ENCODE measurements at regions not wholly inside any gene's neighbourhood (a gene's known extent, or its start where the extent isn't known, plus 50 kb on each side); places are given as distances from the start of the nearest gene placed in this dataset.

DNA sequence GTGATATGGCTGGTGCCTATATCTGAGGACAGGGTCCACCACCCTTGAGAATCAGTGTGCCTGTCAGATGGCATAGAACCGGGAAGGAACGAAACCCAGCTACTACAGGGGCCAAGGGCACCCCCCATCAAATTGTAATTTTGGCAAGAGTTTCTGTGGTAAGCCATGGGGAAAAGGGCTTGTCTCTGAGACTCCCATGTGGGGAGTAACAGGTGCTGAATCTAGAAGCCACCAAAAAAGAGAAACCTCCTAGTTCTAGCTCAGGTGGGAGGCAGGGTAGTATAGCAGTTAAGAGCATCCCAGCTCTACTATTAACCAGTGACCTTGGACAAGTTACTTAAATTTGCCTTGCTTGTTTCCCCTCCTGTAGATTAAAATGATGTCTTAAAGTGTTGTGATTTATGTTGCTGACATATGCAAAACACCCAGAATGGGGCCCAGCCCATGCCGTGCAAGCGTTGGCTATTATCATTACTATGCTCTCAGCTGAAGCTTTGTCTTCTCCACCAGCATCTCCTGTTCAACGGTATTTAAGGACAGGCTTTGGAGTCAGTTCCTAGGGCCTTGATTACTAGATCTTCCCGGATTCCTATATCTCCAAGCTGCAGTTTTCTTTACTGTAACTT is 210.7 kb upstream of the NLRP1 start:
- TF ChIP-seq, protein P1, sequence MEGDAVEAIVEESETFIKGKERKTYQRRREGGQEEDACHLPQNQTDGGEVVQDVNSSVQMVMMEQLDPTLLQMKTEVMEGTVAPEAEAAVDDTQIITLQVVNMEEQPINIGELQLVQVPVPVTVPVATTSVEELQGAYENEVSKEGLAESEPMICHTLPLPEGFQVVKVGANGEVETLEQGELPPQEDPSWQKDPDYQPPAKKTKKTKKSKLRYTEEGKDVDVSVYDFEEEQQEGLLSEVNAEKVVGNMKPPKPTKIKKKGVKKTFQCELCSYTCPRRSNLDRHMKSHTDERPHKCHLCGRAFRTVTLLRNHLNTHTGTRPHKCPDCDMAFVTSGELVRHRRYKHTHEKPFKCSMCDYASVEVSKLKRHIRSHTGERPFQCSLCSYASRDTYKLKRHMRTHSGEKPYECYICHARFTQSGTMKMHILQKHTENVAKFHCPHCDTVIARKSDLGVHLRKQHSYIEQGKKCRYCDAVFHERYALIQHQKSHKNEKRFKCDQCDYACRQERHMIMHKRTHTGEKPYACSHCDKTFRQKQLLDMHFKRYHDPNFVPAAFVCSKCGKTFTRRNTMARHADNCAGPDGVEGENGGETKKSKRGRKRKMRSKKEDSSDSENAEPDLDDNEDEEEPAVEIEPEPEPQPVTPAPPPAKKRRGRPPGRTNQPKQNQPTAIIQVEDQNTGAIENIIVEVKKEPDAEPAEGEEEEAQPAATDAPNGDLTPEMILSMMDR (IDR thresholded peaks at IDR 0.05): no peak
- no peak for TF ChIP-seq EP300 (IDR thresholded peaks at IDR 0.05)

All from tibial nerve (tissue), 4 donors.